ENCODE measurements at regions not wholly inside any gene's neighbourhood (a gene's known extent, or its start where the extent isn't known, plus 50 kb on each side); places are given as distances from the start of the nearest gene placed in this dataset.

- DNase-seq (ENCODE audit: low spot score), result no peak
- H3K27ac ChIP-seq, result no peak overlapping the region
- TF ChIP-seq CTCF (IDR thresholded peaks at IDR 0.05), result no peak
- H3K4me3 ChIP-seq, result no peak overlapping the region
These were observed 204.9 kb upstream of the DUSP10 start for GRCh38 chr1:221946768-221947167.

- Histone ChIP-seq H3K4me3 (no peak overlapping the region), H3K27ac (no peak overlapping the region)
- DNase-seq (ENCODE audit: low spot score), result no peak
- TF ChIP-seq CTCF (IDR thresholded peaks at IDR 0.05), result no peak
These were observed 203.8 kb upstream of the DUSP10 start for GRCh38 chr1:221945669-221946068.

- TF ChIP-seq CTCF (IDR thresholded peaks at IDR 0.05), result no peak
- Histone ChIP-seq H3K4me3 (no peak overlapping the region), H3K27ac (no peak overlapping the region)
- DNase-seq (ENCODE audit: low spot score), result no peak
These were observed 202.5 kb upstream of the DUSP10 start for GRCh38 chr1:221944247-221944870.

GRCh38 chr1:221940631-221941030, 198.7 kb upstream of the DUSP10 start:
- H3K27ac ChIP-seq, result no peak overlapping the region
- H3K4me3 ChIP-seq, result no peak overlapping the region
- no peak for TF ChIP-seq CTCF (IDR thresholded peaks at IDR 0.05)
- DNase-seq (ENCODE audit: low spot score), result no peak

GRCh38 chr1:221939607-221940006, 197.7 kb upstream of the DUSP10 start:
- no peak overlapping the region for H3K4me3 ChIP-seq
- no peak for DNase-seq (ENCODE audit: low spot score)
- H3K27ac ChIP-seq, result no peak overlapping the region
- no peak for TF ChIP-seq CTCF (IDR thresholded peaks at IDR 0.05)

GRCh38 chr1:221937155-221937953, 195.5 kb upstream of the DUSP10 start:
- DNase-seq (ENCODE audit: low spot score), result no peak
- Histone ChIP-seq H3K4me3 (no peak overlapping the region), H3K27ac (no peak overlapping the region)
- TF ChIP-seq CTCF (IDR thresholded peaks at IDR 0.05), result no peak

GRCh38 chr1:221933814-221934213, 191.9 kb upstream of the DUSP10 start:
- no peak overlapping the region for H3K27ac ChIP-seq
- TF ChIP-seq CTCF (IDR thresholded peaks at IDR 0.05), result no peak
- DNase-seq (ENCODE audit: low spot score), result no peak
- no peak overlapping the region for H3K4me3 ChIP-seq

Data from coronary artery (tissue), 2 donors.